CD14-positive monocyte (primary cell): ENCODE measurements at regions not wholly inside any gene's neighbourhood (a gene's known extent, or its start where the extent isn't known, plus 50 kb on each side); places are given as distances from the start of the nearest gene placed in this dataset.

ENCODE experiments used
- DNase-seq, 3 donors: peaks; one replicate each; pipeline ENCODE4 v3.0.0-alpha.2; 2011 to 2022
- H2AFZ ChIP-seq: 2 replicates; pipeline ENCODE4 v1.6.0; 2012; ENCODE audit warnings: mild to moderate bottlenecking, low read depth, low read length, inconsistent platforms; ENCODE audit not compliant: insufficient read depth, poor library complexity, severe bottlenecking
- H3K27ac ChIP-seq, 2 donors: 1 replicate in 1 of 2; 2 replicates in 1 of 2; pipeline ENCODE4 v1.5.1; 2012 to 2013; ENCODE audit warnings: low read length in 2 of 2, control low read depth in 1 of 2, inconsistent platforms in 1 of 2, low read depth in 1 of 2, mild to moderate bottlenecking in 1 of 2
- H3K27me3 ChIP-seq, 2 donors: one replicate each; pipeline versions ENCODE4 v1.6.0 to v1.6.1; 2011 to 2013; ENCODE audit warnings: low read length in 2 of 2; ENCODE audit not compliant: control insufficient read depth in 2 of 2, insufficient read depth in 2 of 2
- H3K36me3 ChIP-seq, 2 donors: replicated peaks in 1 of 2; 1 replicate in 1 of 2; 2 replicates in 1 of 2; pipeline versions ENCODE4 v1.5.1 to v1.6.1; 2012 to 2013; ENCODE audit warnings: low read length in 2 of 2, control low read depth in 1 of 2, inconsistent platforms in 1 of 2, mild to moderate bottlenecking in 1 of 2; ENCODE audit not compliant: insufficient read depth in 2 of 2, control insufficient read depth in 1 of 2
- H3K4me1 ChIP-seq, 2 donors: 1 replicate in 1 of 2; 2 replicates in 1 of 2; pipeline versions ENCODE4 v1.5.1 to v1.6.1; 2012 to 2013; ENCODE audit warnings: low read length in 2 of 2, control low read depth in 1 of 2, inconsistent platforms in 1 of 2, mild to moderate bottlenecking in 1 of 2, moderate library complexity in 1 of 2; ENCODE audit not compliant: insufficient read depth in 2 of 2, control insufficient read depth in 1 of 2
- H3K4me2 ChIP-seq: replicated peaks from 2 replicates; pipeline ENCODE3; 2012; ENCODE audit warnings: low read length, moderate library complexity, mild to moderate bottlenecking; ENCODE audit not compliant: poor library complexity, severe bottlenecking; ENCODE audit errors: extremely low read depth
- H3K4me3 ChIP-seq, 3 experiments: fragments of 200-600 bp in 1 of 3; sonication (generic) in 1 of 3; replicated peaks in 1 of 3; 1 replicate in 2 of 3; 2 replicates in 1 of 3; pipeline ENCODE4 v1.5.1; 2011 to 2013; ENCODE audit warnings: low read length in 3 of 3, mild to moderate bottlenecking in 3 of 3, control low read depth in 2 of 3, low read depth in 2 of 3, inconsistent platforms in 1 of 3, moderate library complexity in 1 of 3
- H3K79me2 ChIP-seq: 2 replicates; pipeline ENCODE4 v1.6.0; 2012; ENCODE audit warnings: mild to moderate bottlenecking, control low read depth, inconsistent platforms, low read length, moderate library complexity; ENCODE audit not compliant: insufficient read depth
- H3K9ac ChIP-seq: 2 replicates; pipeline ENCODE4 v1.6.0; 2017; ENCODE audit warnings: low read length, mild to moderate bottlenecking; ENCODE audit not compliant: insufficient read depth, poor library complexity, severe bottlenecking
- H3K9me3 ChIP-seq, 2 donors: replicated peaks in 1 of 2; 1 replicate in 1 of 2; 2 replicates in 1 of 2; pipeline versions ENCODE4 v1.5.1 to v1.6.1; 2012 to 2013; ENCODE audit warnings: low read length in 2 of 2, control low read depth in 1 of 2; ENCODE audit not compliant: control insufficient read depth in 1 of 2, insufficient read depth in 1 of 2
- H4K20me1 ChIP-seq: 2 replicates; pipeline ENCODE4 v1.6.0; 2012; ENCODE audit warnings: mild to moderate bottlenecking, low read length, control low read depth, moderate library complexity; ENCODE audit not compliant: insufficient read depth
- H3K27ac Mint-ChIP-seq, 7 donors: one replicate each; pipeline ENCODE4 v1.8.0; 2020; ENCODE audit warnings: mild to moderate bottlenecking in 7 of 7, mixed read lengths in 7 of 7, moderate library complexity in 6 of 7, inconsistent platforms in 2 of 7
- H3K27me3 Mint-ChIP-seq, 3 donors: one replicate each; pipeline ENCODE4 v1.8.0; 2021 to 2022; ENCODE audit warnings: low read depth in 3 of 3, mild to moderate bottlenecking in 3 of 3, mixed read lengths in 3 of 3, moderate library complexity in 3 of 3, inconsistent platforms in 1 of 3
- H3K36me3 Mint-ChIP-seq, 2 donors: one replicate each; pipeline ENCODE4 v1.8.0; 2020; ENCODE audit warnings: mixed read lengths in 2 of 2, inconsistent platforms in 1 of 2, mild to moderate bottlenecking in 1 of 2
- H3K4me1 Mint-ChIP-seq: one replicate; pipeline ENCODE4 v1.8.0; 2020; ENCODE audit warnings: mild to moderate bottlenecking, mixed read lengths
- H3K4me3 Mint-ChIP-seq, 2 donors: one replicate each; pipeline ENCODE4 v1.8.0; 2020; ENCODE audit warnings: mild to moderate bottlenecking in 2 of 2, mixed read lengths in 2 of 2, moderate library complexity in 1 of 2
- H3K9me3 Mint-ChIP-seq, 7 donors: one replicate each; pipeline ENCODE4 v1.8.0; 2020 to 2022; ENCODE audit warnings: mixed read lengths in 7 of 7, mild to moderate bottlenecking in 6 of 7, moderate library complexity in 6 of 7, inconsistent platforms in 2 of 7
- CTCF ChIP-seq: fragments of 200-600 bp; IDR thresholded peaks from one replicate; pipeline ENCODE4 v1.8.0; 2022; ENCODE audit warnings: antibody characterized with exemption, mild to moderate bottlenecking
- WGBS: methylation state at CpG from one replicate; pipeline ENCODE4 v1.1.5; 2013; ENCODE audit warnings: missing lambda C conversion rate; ENCODE audit not compliant: insufficient coverage; 5-methylcytosine and 5-hydroxymethylcytosine counted together
- intact Hi-C, 2 donors: fragments of 100-400 bp; cut with micrococcal nuclease; formaldehyde crosslinking; loops; one replicate each; pipeline versions ENCODE4 v1.15.0 to v1.15.1; 2023

- Histone ChIP-seq H3K4me3 (no peak overlapping the region), H3K4me2 (no peak overlapping the region), H3K36me3 (no peaks in the 10 kb centered on the region), H2AFZ (no peak overlapping the region), H4K20me1 (no peaks in the 10 kb centered on the region), H3K27me3 (no peaks in the 10 kb centered on the region), H3K4me1 (no peaks in the 10 kb centered on the region), H3K9me3 (no peaks in the 10 kb centered on the region), H3K79me2 (no peaks in the 10 kb centered on the region), H3K27ac (no peak overlapping the region), H3K9ac (no peak overlapping the region)
- DNase-seq: no peak
- H3K4me3 Mint-ChIP-seq: no peak overlapping the region
- WGBS: 90% methylated on average over 1 of the region's 5 CpGs
- peaks cover 0 to 2% (median 1%) of the 10 kb centered on the region in 3 donors for H3K27me3 Mint-ChIP-seq
- H3K36me3 Mint-ChIP-seq: no peaks in the 10 kb centered on the region
- intact Hi-C loops: no loop called here
- no peak overlapping the region for H3K27ac Mint-ChIP-seq
- no peak for TF ChIP-seq CTCF
- peaks cover 1 to 13% (median 6%) of the 10 kb centered on the region in 7 donors for H3K9me3 Mint-ChIP-seq
- no peaks in the 10 kb centered on the region for H3K4me1 Mint-ChIP-seq
These were observed 213.7 kb upstream of the ARL4C start for GRCh38 chr2:234710587-234710986.

- Histone ChIP-seq H3K9me3 (no peaks in the 10 kb centered on the region), H3K79me2 (no peaks in the 10 kb centered on the region), H2AFZ (no peak overlapping the region), H3K4me3 (no peak overlapping the region), H3K4me2 (no peak overlapping the region), H3K9ac (no peak overlapping the region), H3K27ac (no peak overlapping the region), H3K27me3 (no peaks in the 10 kb centered on the region), H4K20me1 (no peaks in the 10 kb centered on the region), H3K36me3 (no peaks in the 10 kb centered on the region), H3K4me1 (no peaks in the 10 kb centered on the region)
- DNase-seq: no peak
- Mint-ChIP-seq H3K36me3 (no peaks in the 10 kb centered on the region), H3K27ac (no peak overlapping the region), H3K27me3 (peaks cover 0 to 2% (median 1%) of the 10 kb centered on the region in 3 donors), H3K9me3 (peaks cover 1 to 9% (median 6%) of the 10 kb centered on the region in 7 donors), H3K4me3 (no peak overlapping the region), H3K4me1 (no peaks in the 10 kb centered on the region)
- WGBS: 50% methylated on average over 2 of the region's 4 CpGs
- intact Hi-C loops: no loop called here
- TF ChIP-seq CTCF: no peak
These were observed 213.2 kb upstream of the ARL4C start for GRCh38 chr2:234710066-234710465.
